NCI-H2107 treated with DMSO at 0.1 percent for 48 hours (cell line): ENCODE measurements at regions not wholly inside any gene's neighbourhood (a gene's known extent, or its start where the extent isn't known, plus 50 kb on each side); places are given as distances from the start of the nearest gene placed in this dataset.
A peak's percentile ranks its signal among the peaks of the same experiment; 100 is the strongest.

ENCODE experiments used
- DNase-seq: peaks from one replicate; lab custom pipeline; 2025; ENCODE audit not compliant: unreplicated experiment; lab: John Stamatoyannopoulos, UW

DNA sequence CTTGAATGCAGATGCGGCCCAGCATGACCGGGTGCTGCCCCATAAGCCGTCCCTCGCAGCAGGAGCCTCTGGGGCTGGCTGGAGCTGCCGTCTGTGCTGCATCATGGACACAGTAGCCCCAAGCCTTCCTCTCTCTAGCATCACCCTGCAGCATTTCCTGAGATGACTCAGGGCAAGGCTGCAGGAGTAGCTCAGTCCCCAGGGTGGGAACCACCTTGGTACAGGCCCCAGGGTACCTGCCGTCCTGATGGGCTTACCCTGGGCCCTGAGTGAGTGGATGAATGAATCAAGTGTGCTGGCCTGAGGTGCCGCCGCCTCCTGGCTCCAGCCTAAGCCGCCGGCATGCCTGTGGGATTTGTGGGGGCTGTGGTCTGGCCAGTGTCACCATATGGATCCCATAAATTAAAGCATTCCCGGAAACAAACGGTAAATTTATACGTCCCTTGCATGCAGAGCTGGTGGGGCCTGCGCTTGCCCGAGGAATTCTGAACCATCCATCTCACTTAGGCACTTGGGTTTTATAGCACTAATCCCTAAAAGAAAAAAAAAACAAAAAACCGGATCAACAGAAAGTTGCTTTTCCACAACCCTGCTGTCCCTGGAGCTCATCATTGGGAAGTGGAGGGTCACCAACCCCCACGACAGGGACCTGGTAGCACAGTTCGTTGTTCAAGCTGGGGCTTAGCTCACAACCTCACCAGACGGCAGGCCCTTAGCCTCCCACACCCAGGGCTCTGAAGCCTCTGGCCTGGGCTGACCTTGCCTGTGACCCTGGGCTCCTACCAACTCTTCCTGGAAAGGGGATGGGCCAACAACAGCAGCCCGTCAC, 242.6 kb upstream of the CIBAR2 start:
- DNase-seq, result no peak

DNA sequence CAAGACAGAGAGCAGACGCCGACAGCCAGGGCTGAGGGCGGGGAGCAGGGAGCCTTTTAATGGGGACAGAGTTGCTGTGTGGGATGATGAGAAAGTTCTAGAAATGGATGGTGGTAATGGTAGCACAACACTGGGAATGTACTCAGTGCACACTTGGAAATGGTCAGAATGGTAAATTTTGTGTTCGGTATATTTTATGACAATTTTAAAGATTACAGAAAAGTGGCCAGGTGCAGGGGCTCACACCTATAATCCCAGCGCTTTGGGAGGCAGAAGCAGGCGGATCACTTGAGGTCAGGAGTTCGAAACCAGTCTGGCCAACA, 243.2 kb upstream of the CIBAR2 start:
- DNase-seq, result no peak

DNA sequence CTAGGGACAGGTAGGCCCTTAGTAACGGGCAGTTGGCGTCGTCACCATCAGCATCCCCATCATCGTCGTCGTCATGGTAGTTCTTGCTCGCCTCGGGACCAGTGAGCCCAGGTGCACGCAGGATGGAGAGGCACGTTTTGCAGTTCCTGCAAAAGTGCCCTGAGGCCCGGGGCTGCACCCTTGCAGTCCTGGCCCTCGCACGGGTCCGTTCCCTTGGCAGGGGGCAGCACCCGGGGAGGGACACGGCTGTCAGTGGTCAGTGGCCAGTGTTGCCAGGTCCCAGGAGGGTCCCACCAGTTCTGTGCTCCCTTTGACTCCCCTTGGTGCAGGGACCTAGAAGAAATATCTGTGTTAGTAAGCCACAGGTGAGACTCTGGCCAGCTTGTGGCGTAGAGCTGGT, 243.9 kb upstream of the CIBAR2 start:
- no peak for DNase-seq

DNA sequence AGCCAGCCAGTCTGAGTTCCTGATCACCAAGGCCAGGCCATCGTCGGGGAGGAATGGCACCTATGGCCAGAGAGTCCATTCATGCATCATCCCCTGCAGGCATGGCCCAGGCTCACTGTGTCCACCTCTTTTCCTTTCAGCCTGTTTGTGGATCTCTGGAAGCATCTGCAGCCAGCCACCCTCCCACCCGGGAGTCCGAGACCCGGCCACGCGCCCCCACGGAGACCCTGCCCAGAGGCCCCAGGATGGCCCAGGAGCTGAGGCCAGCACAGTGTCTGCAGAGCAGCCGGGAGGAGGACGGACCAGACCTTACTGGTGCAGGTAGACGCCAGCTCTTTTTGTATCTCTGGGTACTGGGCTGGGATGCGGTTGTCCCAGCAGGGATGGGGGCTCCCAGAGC, 245.1 kb upstream of the CIBAR2 start:
- DNase-seq, result no peak

DNA sequence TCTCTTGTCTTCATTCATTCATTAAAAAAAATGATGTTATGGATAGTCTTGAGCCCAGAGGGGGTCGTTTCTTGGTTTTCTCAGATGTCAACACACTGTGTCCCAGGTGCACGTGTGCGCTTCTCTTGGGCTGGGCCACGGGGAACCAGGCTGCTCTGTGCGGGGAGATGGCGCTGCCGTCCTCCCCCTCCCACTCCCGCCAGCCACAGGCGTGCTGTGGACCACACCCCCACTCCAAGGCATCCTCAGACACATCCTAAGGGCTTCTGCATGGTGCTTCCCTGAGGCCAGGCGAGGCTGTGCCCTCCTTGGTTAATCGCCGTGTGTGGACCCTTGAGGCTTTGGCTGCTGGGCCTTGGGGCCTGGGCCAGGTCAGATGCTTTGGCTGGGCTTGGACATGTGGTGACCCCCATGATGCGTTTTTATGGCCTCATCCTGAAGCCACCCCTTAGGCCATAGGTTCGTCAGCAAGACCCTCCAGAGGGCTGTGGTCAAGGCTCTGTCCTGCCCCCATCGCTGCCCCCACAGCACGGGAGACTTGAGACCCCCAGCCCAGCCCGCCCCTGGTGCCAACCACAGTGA, 245.7 kb upstream of the CIBAR2 start:
- DNase-seq, result no peak

DNA sequence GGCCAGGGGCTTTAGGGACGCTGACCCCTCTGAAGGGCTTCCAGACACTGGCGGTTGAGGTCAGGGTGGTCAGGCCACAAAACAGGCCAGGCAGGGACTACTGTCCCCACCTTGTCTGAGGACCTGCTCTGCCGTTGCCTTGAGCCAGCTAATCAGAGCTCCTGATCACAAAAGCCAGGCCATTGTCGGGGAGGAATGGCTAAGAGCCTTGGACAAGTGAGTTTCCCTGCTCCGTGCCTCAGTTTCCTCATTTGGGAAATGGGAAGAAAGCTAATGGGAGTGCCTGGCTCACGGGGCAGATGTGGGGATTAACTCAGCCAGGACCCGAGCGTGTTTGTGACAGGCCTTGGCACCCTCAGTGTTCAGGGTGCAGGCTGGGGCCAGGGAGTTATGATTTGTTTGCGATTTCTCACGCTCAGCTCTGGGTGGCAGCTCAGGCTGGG, 246.5 kb upstream of the CIBAR2 start:
- no peak for DNase-seq

DNA sequence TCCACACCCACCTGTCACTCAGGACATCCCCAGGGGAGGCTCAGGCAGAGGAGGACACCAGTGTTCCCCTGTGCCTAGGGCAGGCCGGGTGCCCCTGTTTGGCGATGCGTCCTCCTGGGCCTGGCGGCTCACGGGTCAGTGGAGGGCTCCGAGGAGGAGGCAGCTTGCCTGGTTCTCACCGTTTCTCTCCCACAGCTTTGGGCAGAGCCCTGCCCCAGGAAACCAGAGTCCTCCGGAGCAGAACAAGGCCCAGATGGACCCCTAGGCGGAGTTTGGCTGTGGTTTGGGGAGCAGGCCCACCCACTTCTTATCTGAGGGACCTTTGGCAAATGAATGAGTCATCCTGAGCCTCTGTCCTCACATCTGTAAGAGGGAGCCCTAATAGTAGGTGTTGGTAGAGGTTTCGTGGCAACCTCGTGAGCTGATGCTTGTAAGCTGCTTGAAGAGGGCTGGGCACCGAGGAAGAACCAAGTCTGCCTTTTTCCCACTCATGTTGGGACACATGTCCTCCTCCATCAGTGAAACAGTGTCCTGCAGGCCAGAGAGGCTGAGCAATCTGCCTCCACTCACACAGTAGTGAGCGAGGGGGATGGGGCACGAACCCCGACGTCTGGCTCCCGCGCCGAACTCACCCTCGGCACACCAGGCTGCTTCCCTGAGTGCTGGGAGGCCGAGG, 247.0 kb upstream of the CIBAR2 start:
- DNase-seq, result no peak

DNA sequence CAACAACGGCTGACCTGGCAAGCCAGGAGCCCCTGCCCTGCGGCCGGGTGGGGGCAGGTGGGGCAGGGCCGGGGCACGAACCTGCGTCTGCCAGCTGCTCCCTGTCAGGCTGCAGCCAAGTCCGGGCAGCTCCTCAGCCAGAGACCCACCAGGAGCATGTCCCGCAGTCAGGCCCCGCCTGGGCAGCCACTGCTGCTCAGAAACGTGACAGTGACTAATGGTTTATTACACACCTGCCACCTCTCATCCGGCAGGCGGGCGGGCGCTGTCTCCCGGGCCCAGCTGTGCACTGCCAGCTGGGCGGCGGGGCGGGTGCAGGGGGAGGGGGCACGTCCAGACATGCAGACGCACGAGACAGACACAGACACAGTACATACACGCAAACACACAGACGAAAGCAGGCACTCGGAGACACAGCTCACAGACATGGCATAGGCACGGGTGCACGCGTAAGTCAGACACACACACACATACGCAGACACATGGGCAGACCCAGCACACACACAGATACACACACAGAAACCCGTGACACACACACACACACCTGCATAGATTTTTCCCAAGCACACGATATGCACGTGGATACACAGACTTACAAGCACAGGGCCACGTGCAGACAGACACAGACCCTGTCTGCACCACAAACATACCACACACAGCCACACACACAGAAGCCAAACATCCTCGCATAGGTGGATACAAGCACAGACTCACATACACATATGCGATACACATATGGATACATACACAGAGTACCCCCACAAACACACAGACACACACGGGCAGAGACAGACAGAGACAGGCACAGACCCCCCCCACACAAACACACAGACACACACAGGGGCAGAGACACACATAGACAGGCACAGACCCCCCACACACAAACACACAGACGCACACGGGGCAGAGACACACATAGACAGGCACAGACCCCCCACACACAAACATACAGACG, 248.3 kb upstream of the CIBAR2 start:
- DNase-seq, result peak; percentile 92

DNA sequence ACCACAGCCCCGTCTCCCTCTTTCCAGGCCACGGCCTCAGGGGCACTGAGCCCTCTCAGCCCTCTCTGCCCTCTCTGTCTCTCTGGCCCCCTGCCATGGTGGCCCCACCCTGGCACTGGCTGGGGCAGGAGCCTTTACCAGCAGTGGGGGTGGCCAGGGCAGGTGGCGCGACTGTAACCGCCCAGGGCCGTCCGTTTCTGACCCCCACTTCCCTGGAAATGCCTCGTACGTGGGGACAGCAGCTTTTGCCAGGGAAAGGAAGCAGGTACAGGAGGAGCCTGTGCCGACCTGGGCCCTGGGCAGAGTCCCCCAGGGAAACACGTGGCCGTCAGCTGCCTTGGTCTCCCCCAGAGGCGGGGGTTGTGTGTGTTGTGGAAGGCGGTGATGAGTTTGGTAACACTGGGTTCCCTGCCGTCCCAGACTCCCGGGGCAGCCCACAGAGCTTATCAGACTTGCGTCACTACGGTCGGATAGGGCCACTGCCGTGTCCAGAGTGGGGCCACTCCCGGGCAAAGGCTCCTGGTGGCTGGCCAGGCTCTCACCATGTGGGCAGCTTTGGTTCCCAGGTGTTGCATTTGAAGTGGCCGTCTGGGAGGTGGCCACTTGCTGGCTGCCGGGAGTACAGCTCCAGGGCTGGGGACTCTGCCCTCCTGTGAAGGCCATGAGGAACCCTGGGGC, 249.3 kb upstream of the CIBAR2 start:
- no peak for DNase-seq

DNA sequence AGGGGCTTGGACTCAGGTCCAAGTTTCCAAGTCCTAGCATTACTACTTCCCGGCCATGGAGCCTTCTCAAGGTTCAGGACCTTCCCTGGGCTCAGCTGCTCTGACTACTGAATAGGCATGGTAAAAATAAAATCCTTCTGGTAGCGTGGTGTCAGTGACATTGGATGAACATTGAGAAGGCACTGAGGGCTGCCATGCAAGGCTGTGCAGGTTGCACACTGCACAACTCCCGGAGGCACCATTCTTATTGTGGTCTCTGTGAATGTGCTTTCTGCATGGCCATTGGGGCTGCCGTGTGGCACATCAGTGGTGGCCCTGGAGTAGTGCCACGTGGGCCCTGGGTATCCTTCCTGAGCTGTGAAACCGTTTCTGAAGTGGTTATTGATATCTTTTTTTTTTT, 250.2 kb upstream of the CIBAR2 start:
- DNase-seq, result no peak

DNA sequence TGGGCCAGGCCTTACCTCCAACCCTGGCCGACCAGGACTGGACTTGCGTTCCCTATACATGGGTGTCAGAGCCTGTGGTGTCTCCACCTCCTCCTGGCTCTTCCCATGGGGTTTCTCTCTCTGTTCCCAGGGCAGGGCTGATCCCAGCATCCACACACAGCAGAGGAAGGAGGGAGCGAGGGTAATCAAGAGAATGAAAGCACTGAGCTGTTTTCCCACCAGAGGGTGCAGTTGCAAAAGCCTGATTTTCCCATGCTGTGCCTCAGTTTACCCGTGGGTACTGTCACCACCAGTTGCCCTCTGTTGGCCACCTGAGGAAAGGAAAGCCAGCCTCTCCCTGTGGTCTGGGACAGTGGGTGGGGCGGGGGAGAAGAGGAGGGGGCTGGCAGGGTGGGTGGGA, 249.7 kb upstream of the GSE1 start:
- no peak for DNase-seq

DNA sequence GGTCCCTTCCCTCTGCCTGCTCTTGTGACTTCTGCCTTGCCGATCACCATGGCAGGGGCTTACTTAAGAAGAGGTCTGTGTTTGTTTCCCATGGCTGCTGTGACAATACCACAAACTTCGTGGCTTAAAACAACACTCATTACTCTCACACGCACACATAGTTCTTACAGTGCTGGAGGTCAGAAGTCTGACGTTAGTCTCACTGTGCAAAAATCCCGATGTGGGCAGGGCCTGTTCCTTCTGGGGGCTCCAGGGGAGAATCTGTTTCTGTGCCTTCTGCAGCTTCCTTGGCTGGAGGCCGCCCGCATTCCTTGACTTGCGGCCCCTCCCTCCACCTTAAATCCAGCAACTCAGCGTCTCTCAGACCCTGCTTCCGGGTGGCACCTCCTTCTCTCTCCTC, 249.2 kb upstream of the GSE1 start:
- DNase-seq, result no peak

DNA sequence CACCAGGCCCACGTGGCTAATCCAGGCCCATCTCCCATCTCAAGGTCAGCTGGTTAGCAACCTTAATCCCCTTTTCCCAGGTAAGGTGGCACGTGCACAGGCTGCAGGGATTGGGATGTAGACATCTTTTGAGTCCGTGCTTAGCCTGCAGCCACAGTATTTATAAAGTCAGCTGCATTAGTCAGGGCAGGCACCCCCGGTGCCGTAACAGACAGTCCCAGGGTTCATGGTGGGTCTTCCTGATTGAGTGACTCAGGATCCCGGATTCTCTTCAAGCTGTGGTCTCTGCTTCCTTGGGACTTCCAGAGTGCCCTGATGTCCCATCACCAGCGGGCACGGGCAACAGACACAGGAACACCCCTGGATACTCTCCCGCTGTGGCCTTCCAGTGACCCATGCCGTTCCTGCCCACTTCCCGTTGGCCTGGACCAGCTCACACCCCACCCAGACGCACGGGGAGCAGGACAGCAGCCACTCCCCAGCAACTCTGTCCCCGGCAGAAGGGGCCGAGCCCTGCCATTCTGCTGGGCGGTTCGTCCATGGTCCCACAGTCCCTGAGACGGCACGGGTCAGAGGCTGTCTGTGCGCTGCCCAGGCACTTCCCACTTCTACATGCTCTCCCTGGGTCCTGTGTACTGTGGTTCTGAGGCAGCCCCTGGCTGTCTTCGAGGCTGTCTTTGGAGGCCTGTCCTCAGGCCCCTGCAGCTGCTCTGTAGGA, 248.6 kb upstream of the GSE1 start:
- DNase-seq, result no peak

DNA sequence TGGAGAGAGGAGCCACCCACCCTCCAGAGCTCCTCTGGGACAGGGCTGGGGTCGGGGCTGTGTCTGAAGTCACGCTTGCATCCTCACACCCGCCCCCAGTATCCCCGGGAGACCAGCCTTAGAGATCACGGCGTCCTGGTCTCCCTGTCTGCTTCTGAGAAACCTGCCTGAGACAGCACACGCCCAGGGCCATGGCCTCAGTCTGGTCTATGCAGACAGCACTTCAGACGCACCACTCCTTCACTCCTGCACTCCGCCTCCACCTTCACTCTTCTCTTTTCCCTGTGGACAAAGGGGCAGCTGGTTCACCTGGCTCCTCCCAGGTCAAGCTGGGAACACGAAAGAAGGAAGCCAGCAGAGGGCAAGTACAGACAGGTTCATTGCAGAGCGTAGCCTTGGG, 248.0 kb upstream of the GSE1 start:
- DNase-seq, result no peak

DNA sequence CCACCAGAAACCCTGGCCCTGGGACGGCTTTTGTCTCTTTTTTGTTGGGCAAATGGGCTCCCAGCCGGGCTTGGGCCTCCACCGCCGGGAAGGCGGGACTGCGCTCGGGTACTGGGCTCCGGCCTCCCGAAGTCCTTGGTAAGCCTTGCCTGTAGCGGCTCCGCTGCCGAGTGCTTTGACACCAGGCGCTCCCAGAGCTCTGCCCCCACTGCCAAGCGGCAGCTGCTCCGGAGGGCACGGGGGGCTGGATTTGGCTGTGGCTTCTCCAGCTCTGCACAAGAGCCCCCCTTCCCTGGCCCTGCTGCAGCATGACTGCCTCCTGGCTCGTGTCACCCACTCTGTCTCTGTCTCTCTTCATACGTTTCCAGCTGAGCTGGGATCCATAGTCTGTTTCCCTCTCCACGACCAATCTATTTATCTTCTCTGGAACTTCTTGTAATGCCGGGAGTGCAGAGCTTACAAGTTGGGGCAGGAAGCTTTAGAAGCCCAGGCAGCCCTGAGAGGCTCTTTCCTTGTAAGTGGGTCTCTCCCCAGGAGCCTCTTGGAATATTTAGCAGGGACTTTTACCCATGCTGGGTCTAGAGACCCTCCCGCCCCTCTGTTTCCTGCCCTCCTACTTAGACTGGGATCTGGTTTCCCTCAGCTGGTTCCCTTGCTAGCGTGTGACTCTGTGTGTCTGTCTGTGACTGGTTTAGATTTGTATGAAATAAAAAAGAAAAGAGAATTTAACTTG, 246.9 kb upstream of the GSE1 start:
- no peak for DNase-seq

DNA sequence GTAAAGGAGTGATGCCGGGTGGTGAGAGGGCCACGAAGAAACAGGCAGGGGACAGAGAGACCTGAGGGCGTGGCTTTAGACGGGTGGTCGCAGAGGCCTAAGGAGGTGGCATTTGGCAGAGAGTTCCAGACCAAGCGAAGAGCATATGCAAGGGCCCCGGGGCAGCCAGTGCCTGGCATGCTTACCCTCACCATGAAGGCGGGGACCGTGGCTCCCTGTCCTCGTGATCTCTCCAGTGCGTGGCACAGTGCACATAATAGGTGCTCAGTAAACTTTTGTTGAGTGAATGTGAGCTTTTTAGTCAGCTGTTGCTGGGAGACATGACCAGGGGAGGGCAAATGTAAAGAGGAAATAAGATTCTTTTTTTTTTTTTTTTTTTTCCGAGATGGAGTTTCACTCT, 245.6 kb upstream of the GSE1 start:
- DNase-seq, result no peak

DNA sequence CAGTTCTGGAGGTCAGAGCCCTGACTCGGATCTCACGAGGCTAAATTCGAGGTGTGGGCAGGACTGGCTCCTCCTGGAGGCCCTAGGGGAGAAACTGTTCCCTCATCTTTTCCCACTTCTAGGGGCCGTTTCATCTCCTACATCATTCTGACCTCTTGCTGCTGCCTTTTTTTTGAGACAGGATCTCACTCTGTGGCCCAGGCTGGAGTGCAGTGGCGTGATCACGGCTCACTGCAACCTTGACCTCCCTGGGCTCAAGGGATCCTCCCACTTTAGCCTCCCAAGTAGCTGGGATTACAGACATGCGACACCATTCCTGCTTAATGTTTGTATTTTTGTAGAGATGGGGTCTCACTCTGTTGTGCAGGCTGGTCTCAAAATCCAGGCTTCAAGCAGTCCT, 244.1 kb upstream of the GSE1 start:
- no peak for DNase-seq

DNA sequence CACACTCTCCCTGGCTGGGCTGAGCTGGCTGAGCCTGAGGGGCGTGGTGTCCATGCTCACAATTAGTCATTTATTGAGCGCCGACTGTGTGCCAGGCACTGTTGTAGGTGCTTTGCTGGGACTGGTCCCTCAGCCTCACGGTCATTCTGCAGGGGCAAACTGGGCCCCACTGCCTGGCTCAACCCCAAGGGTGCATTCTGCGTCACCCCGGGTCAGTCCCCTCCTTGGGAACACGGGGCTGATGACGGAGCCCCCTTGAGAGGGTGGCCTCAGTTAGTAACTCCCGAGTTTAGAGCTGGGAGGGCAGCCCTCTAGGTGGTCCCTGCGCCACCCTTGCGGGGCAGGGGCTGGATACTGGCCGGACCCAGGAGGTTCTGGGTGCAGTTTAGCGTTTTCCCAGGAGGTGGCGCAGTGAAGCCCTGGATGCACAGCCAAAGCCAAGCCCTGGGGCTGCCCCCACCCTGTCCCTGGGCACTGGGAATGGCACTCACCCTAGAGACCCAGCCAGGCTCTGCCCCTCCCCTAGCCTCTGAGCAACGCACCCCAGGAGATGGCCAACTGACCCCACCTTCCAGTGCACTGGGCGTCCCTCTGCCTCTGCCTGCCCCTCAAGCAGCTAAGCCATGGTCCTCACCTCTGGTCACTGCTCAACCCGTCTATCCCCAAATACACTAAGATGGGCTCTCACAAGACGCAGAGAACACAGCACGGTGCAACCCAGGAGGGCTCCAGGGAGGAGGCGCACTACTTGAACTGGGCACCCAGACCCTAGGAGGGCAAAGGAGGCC, 243.2 kb upstream of the GSE1 start:
- no peak for DNase-seq

DNA sequence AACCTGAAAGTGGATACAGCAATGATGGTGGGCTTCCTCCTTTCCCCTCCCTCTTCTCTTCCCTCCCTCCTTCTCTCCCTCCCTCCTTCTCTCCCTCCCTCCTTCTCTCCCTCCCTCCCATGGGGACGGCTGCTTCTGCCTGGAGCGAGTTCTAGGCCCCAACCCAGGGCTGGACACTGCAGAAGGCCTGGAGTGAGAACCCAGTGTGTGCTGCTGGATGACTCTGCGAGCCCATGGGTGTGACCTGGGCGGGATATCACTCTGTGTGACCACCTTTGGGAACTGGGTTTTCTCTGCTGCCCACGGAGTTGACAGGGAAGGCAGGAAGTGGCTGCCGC, 242.6 kb upstream of the GSE1 start:
- DNase-seq, result no peak
